SK-N-SH (cell line): ENCODE measurements at regions not wholly inside any gene's neighbourhood (a gene's known extent, or its start where the extent isn't known, plus 50 kb on each side); places are given as distances from the start of the nearest gene placed in this dataset.

Source experiments
- EZH2phosphoT487 ChIP-seq: fragments of 200-600 bp; sonication (generic); IDR thresholded peaks from 2 replicates; pipeline ENCODE4 v1.6.1; 2017; ENCODE audit warnings: low read depth, mixed run types, mild to moderate bottlenecking, antibody characterized with exemption, moderate library complexity, borderline replicate concordance
- NRF1 ChIP-seq: IDR thresholded peaks from 2 replicates; pipeline ENCODE4 v1.6.1; 2012; ENCODE audit warnings: low read depth, mild to moderate bottlenecking, low read length

- TF ChIP-seq EZH2phosphoT487 = no peak
- no peak for TF ChIP-seq NRF1
Measured at GRCh38 chr10:108072466-108072865, 908.0 kb upstream of the SORCS1 start.
